HG02623 (cell line): ENCODE measurements at regions not wholly inside any gene's neighbourhood (a gene's known extent, or its start where the extent isn't known, plus 50 kb on each side); places are given as distances from the start of the nearest gene placed in this dataset.
"Not testable (repeated sequence)": the region's sequence is repeated elsewhere in the genome, so short reads cannot be mapped to it uniquely, and the experiment has no call there.

Source experiments
- ATAC-seq: cut with Tn5 transposase; IDR thresholded peaks from one replicate; pipeline ENCODE4 v1.9.1; 2021; ENCODE audit warnings: moderate library complexity; ENCODE audit not compliant: unreplicated experiment

DNA sequence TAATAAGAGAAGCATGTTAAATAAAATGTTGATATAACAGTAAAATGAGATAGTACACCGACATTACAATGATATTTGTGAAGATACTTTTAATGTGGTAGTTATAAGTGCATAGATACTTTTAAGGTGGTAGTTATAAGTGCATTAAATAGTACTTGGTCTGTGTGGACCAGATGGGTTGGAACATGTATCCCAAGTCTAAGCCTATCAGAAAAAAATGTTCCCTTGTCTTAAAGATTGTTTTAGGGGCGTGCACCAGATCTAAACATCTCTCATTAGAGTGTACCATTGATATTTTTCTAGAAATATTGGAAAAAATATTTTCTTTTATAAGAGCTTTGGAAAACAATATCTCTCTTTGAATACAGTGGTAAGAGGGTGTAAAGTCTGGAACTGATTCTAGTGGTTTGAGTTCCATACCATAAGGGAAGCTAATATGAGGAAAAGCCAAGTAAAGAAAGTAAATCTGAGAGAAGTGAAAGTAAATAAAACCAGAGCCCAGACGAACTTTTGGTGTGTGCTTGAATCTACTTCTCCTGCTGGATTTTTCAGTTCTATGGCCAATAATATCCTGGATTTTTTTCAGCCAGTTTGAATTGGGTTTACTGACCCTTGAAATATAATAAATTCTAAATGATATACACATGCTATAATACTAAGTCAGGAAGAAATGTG lies 175.3 kb downstream of the MBL2 start:
- no peak for ATAC-seq

DNA sequence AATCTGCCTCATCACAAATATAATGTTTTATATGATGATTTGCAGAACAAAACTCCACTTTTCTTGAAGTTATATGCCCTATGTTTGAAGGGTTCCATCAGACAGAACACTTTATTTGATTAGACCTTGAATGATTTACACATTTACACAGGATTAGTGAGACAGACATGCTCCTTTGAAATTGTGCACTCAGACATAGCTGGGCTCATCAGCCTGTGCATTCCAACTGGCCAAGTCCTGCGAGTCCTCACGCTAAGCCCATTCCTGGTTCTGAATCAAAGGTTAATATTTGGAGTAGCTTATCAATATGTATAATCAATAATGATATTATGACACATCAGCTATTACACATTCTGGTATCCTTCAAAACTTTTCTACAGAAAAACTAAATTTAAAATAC lies 173.6 kb downstream of the MBL2 start:
- no peak for ATAC-seq

DNA sequence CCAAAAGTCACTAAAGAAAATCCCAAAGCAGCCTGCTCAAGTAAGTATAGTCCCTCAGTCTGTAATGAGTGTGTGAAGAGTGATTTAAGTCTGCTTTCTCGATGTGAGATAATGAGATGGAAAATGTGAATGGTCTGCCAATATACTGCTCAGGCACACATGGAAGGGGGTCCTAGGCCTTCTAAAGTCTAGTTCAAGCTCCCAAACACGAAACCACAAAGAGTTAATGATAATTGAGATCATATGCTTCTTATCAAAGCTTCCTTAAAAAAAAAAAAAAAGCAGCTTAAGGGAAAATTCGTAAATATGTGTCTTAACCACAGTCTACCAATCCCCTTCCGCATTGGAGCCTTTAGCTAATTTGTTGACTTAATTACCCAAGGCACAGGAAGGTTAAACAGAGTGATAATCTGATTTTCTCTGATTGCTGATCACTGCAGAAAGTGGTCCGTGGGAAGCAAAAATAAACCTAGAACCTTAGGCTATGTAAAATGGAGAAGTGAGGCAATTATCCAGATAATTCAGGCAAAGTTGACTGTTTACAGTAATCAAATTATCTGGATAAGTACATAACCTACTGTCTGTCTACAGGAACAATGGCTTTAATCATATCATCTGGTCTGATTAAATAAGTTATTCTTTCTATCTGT lies 172.9 kb downstream of the MBL2 start:
- no peak for ATAC-seq

DNA sequence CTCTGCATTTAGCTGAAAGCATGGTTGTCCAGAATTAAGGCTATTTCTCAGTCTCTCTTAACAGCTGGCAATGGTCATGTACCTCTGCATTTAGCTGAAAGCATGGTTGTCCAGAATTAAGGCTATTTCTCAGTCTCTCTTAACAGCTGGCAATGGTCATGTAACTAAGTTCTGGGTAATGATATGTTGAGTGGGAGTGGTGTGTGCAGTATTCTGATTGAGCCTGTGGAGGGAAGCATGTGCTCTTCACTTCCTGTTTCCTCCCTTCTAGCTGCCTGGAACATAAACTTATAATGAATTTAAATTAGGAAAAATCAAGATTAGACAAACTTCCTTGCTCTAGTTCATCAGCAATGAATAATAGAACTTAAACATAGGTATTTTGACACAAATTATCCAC lies 168.5 kb downstream of the MBL2 start:
- ATAC-seq: not testable (repeated sequence)

DNA sequence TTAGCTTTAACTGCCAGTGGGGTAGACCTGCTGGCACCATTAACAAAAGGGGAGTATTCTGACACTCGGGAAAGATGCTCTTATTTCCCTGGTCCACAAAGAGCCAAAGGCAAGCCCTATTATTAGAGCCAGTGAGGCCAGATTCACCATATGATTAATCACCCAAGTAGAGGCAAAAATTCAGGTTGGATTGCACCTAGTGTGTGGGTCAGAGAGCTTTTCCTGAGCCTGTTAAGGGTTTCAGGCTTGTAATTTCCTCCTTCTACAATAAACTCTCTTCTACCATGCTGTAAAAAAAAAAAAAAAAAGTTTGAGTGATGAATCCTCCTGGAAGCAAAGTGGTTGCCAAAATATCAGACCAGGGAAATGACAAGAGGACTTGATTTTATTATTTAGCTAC lies 163.5 kb downstream of the MBL2 start:
- ATAC-seq: no peak

DNA sequence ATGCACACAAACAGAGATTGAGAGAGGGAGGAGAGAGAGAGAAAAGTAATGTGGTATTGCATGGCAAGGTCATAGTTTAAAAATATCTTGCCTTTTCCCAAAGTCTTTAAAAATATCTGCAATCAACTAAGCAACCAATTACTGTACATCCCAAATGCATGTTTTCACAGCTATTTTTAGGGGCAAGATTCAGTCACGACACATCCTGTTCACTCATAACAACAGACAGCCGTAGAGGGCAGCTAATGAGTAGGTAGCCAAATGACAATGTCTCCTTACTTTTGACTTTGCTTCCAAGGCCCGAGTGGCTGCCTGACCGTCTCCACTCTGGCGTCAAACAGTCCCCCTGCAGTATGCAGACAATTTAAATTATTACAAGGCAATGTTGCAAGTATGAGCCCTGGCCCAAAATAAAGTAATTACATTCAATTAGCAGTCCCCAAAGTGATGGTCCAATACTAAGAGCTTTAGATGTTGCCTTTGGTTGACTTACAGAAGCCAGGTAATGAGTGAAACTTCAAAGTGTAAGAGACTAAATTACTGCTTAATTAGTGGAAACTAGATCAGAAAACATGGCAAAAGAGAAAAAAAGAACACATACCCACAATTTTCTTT lies 162.9 kb downstream of the MBL2 start:
- no peak for ATAC-seq

DNA sequence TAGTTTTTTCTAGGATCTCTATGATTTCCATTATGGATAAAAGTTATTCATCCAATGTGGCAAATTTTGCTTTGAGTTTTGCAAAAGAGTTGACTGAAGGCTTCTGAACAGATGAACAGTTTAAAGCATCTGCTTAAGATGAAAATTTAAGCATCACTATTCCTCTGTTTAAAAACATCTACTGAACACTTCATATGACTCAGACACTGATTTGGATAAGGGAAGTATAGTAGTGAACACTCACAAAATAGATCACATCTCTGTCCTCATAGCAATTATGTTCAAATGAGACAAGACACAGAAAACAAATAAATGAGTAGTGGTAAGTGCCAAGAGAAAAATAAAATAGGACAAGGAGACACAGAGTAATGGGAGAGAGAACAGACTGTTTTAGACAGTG lies 157.3 kb downstream of the MBL2 start:
- no peak for ATAC-seq

DNA sequence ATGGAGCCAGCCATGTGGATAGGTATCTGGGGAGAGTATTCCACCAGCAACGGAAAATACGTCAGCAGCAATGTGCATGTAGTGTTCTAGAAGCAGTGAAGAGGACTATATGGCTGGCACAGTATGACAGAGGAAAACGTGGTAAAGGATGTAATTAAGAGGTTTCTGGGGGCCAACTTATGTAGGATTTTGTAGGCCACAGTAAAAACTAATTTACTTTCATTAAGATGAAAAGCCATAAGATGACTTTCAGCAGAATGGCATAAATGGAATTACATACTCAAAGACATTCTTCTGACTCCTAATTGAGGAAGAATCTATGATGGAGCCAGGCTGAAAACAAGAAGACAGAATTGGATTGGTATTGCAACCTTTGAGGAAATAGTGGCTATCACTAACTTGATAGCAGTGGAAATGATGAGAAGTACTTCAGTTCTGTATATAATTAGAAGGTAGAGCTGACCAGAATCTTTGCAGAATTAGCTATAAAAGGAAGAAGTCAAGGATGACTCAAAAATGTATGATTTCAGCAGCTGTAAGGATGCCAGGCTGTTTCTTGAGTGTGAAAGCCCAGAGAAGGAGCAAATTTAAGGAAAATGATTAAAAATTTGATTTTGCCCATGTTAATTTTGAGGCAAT lies 156.7 kb downstream of the MBL2 start:
- no peak for ATAC-seq

DNA sequence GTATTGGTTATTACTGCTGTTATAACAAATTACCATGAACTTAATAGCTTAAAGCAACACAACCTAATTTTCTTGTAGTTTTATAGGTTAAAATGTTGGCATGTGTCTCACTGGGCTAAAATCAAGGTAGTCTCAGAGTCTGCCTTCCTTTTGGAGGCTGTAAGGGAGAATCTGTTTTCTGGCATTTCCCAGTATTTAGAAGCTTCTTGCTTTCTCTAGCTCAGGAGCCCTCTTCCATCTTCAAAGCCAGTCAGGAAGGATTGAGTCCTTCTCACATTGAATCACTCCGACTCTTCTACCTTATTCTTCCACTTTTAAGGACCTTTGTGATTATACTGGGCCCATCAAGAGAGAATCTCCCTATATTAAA lies 156.2 kb downstream of the MBL2 start:
- ATAC-seq: no peak

DNA sequence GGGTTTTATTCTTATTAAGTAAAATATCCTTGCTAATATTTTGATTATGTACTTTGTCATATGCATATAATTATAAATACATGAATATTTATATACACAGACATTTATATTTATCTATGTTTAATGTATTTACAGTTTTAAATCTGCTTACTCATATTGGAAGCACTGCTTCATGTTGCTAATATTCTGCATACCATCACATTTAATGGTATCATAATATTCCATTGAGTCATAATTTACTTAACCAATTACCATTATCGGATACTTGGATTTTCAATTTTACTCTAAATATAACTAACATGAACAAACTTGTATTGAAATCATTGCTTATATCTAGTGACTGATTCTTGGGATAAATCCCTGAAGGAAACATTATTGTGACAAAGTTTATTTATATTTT lies 155.2 kb downstream of the MBL2 start:
- ATAC-seq: no peak

DNA sequence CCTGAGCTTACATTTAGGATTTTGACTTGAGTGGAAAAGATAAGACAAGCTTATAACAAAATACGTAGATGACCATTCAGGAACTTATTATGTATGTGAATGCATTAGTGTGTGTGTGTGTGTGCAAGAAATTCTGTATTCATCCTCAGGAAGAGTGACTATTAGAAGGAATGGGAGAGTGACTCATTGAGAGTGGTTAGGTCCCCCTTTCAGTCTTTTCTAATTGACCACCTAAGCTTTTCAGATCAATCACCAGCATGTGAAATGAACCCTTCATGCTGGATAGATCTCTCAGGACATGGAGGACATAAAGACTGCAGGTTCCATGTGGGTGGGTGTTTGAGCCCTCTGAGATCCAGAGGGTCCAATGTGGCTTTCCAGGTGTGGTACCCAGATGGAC lies 153.5 kb downstream of the MBL2 start:
- no peak for ATAC-seq

DNA sequence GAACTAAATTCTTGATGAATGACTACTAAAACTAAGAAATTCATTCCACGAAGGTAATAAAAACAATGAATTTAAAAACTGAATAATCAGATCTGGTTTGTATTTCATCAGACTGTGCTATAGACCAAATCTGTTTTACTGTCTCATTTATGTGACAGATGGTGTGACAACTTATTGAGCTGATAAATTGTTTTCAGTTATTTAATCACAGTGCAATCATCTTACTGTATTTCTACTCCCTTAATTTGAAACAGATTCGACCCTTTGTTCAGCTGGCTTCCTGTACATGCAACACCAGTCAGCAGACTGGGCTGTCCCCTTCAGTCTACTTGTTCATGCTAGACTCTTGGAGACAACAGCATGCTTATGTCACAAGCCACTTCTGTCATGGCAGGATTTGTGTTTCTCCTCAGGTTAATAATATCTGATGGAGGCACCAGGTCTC lies 150.9 kb downstream of the MBL2 start:
- ATAC-seq: no peak

DNA sequence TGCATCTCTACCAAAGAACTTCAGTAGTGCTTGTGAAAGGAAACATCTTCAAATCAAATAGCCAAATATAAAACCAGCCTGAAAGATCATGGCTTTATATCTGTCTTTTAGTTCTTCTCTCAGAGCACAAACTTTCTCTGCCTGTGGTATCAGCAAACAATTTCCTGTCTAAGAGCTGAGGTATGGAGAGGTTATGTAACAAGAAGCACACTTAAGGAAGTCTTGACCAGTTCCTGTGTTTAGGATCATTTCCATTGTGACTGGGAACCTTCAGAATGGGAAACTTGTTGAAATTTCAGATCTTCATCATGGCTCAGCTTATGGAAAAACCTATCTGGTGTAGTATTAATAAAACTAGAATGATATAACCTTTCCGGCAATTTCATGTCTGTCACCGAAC lies 148.8 kb downstream of the MBL2 start:
- ATAC-seq: no peak

DNA sequence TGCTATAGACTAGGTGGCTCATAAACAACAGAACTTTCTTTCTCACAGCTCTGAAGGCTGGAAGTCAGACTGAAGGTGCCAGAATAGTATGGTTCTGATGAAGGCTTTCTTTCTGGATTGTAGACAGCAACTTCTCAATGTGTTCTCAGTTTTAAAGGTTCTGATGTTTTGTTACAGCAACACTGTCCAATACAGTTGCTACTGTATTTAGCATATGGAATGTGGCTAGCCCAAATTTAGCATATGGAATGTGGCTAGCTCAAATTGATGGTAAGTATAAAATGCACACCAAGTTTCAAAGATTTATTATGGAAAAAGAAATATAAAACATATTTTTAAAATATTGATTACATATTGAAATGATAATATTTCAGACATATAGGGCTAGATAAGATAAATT lies 145.3 kb downstream of the MBL2 start:
- no peak for ATAC-seq

DNA sequence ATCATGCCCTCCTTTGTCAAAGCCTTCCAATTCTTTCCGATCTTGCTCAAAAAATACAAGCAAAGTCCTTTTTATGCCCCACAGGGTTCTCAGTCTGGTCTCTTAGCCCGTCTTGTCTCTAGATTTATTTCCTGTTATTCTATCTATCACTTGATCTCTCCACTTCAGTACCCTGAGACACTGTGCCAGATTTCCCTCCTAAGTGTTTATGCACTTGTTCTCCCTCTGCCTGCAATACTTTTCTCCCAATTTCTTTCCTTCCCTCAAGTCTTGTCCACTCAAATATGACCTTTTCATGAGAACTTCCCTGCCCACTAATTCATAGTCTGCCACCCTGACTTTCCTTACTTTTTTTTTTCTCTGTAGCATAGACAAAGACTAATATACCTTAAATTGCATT lies 141.4 kb downstream of the MBL2 start:
- no peak for ATAC-seq

DNA sequence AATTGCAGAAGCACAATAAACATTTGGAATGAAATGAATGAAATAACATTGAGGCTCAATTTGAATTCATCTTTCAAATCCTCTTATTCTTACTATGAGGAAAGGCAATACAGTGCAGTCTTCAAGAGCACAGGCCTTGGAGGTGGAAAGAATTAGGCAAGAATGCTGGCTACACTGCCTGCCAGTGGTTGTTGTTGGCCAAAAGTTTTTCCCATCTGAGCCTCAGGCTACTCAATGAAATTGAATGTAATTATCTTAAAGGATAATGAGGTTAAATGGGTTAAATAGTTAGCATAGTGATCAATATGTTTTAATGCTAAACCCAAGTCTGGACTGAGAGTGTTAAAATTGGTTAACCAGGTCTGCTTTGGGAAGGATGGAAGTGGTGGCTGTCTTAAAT lies 140.9 kb downstream of the MBL2 start:
- no peak for ATAC-seq

DNA sequence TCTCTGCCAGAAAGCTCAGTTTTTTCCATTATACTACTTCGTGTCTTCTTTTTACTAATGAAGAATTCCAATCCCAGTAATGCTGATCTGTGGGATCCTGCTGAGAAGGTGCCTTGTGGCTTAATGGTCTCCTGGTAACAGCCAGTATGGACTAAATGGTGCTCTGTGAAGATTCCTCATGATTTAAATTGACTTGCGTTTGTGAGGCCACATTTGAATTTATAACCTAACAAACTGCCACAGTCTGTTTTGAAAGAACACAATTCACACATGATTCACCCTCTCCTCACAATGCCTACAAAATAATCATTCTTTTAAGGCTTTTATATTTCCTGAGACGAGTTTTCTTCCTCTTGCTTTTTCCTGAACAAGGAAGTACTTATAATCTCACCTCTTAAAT lies 140.0 kb downstream of the MBL2 start:
- ATAC-seq: no peak

DNA sequence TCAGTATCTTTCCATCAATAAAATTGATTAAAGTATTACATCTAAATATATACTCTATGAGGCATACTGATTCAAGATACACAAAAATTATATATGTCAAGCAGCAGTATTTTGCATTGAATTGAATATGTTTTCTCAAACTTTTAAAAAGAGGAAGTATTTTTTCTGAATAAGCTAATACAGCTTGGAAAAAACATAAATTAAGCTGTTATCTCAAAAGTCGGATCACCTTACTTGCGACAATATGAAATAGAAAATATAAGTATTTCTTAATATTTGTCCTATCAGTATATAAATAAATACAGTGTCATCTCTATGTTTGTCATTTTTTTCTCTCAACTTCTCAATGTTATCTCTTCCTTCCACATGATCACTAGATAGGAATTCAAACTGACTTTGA lies 139.3 kb downstream of the MBL2 start:
- ATAC-seq: no peak

DNA sequence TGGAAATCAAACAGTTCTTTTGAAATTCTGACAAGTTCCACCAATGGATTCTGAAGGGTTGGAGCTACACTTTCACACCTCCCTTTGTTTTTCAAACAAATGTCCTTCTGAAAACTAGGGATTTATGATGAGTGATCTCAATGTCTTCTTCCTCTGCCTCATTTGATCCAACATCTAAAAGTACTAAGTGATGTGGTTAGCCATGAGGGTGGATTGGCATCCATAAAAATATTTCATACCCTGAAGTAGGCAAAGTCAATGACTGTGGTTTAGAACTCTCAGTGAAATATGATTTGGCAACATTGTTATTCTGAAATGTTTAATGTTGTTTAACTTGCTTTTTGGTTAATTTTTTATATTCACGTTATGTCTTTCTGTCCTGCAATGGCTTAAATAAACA lies 136.9 kb downstream of the MBL2 start:
- ATAC-seq: no peak

DNA sequence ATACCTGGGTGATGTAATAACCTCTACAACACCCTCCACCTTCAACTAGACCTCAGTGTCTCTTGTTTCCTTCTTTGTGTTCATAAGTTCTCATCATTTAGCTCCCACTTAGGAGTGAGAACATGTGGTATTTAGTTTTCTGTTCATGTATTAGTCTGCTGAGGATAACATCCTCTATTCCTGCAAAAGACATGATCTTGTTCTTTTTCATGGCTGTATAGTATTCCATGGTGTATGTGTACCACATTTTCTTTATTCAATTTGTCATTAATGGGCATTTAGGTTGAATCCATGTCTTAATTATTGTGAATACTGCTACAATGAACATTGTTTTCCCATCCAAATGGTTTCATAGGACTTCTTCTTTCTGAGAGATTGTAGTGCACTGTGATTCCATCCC lies 135.7 kb downstream of the MBL2 start:
- no peak for ATAC-seq

DNA sequence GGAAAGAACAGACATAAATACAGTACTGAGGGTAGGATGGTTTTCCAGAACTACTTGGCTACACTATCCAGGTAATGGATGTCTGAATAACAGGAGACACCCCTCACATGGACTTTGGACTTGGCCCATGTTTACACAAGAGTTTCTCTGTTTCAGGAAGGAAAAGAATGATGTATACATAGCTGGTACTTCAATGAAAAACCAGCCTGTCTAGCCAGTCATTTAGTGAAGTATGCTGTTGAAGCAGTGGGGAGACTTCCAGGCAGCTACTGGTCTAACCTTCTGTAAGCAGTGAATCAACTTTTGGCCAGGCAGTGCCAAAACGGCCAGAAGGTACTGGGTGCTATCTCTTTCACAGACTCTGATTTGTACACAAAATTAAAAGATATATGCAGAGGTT lies 135.0 kb downstream of the MBL2 start:
- ATAC-seq: no peak

DNA sequence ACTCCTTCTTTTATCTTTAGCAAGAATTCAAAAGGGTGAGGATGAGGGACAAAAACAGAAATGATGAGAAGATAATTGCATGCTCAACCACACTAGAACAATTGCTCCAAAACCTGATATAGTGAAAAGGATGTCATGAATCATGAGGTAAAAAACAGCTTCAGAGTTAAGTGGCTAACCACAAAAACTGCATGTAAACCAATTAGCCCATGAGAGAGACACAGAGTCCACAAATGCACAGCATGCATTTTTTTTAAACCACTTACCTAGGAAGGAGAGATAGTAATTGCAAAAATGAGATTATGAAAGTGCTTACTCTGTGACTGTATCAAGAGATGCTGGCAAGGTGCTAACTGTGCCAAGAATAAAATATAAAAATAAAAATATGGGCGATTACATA lies 132.9 kb downstream of the MBL2 start:
- no peak for ATAC-seq
